Nephron (organoid): ENCODE measurements at regions not wholly inside any gene's neighbourhood (a gene's known extent, or its start where the extent isn't known, plus 50 kb on each side); places are given as distances from the start of the nearest gene placed in this dataset.

Source experiments
- H3K27ac Mint-ChIP-seq, 3 experiments: 2 replicates each; pipeline ENCODE4 v1.8.0; 2020; ENCODE audit warnings: mixed read lengths in 3 of 3, mild to moderate bottlenecking in 2 of 3, moderate library complexity in 1 of 3
- H3K27me3 Mint-ChIP-seq: 2 replicates; pipeline ENCODE4 v1.8.0; 2021; ENCODE audit warnings: low read depth, mild to moderate bottlenecking, moderate library complexity, mixed read lengths
- H3K36me3 Mint-ChIP-seq: 2 replicates; pipeline ENCODE4 v1.8.0; 2020; ENCODE audit warnings: low read depth, mixed read lengths
- H3K4me1 Mint-ChIP-seq: 2 replicates; pipeline ENCODE4 v1.8.0; 2020; ENCODE audit warnings: mixed read lengths
- H3K4me3 Mint-ChIP-seq, 3 experiments: 2 replicates each; pipeline ENCODE4 v1.8.0; 2020; ENCODE audit warnings: mild to moderate bottlenecking in 3 of 3, mixed read lengths in 3 of 3, moderate library complexity in 2 of 3
- H3K9me3 Mint-ChIP-seq: 2 replicates; pipeline ENCODE4 v1.8.0; 2020; ENCODE audit warnings: mixed read lengths
- CTCF ChIP-seq, 3 experiments: fragments of 200-600 bp; sonication (generic); IDR thresholded peaks; one replicate each; pipeline ENCODE4 v1.5.0; 2021; ENCODE audit warnings: antibody characterized with exemption in 3 of 3; ENCODE audit not compliant: unreplicated experiment in 3 of 3

DNA sequence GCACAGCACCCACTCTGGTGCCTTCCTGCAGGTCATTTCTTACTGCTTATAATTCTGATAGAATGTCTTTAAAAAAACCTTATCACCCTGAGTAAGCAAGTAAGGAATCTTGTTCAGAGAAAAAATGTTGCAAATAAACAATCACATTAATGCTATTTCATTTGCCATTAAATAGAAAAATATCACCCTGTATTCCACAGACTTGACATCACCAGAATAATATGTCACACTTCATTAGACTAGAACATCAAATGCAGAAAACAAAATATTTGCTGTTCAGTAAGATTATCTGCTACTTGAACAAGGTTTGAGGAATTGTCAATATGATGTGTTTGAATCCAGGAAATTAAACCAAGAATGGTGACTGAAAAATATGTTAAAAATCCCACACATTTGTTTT is 236.6 kb upstream of the MMADHC start:
- Mint-ChIP-seq H3K4me3 (no peak overlapping the region), H3K36me3 (no peaks in the 10 kb centered on the region)
- no peak for TF ChIP-seq CTCF (IDR thresholded peaks at IDR 0.05; ENCODE audit: unreplicated experiment in 3 of 3)

GRCh38 chr2:149819356-149819957 is 231.9 kb upstream of the MMADHC start:
- Mint-ChIP-seq H3K27ac (no peak overlapping the region), H3K27me3 (no peaks in the 10 kb centered on the region), H3K9me3 (peaks cover 3% of the 10 kb centered on the region), H3K4me1 (peaks cover 20% of the 10 kb centered on the region), H3K4me3 (no peak overlapping the region), H3K36me3 (no peaks in the 10 kb centered on the region)
- TF ChIP-seq CTCF (IDR thresholded peaks at IDR 0.05; ENCODE audit: unreplicated experiment in 3 of 3): no peak

More for the DNA sequence above, 236.6 kb upstream of the MMADHC start:
- Mint-ChIP-seq H3K4me1 (no peaks in the 10 kb centered on the region), H3K27ac (no peak overlapping the region), H3K27me3 (no peaks in the 10 kb centered on the region), H3K9me3 (peaks cover 3% of the 10 kb centered on the region)

DNA sequence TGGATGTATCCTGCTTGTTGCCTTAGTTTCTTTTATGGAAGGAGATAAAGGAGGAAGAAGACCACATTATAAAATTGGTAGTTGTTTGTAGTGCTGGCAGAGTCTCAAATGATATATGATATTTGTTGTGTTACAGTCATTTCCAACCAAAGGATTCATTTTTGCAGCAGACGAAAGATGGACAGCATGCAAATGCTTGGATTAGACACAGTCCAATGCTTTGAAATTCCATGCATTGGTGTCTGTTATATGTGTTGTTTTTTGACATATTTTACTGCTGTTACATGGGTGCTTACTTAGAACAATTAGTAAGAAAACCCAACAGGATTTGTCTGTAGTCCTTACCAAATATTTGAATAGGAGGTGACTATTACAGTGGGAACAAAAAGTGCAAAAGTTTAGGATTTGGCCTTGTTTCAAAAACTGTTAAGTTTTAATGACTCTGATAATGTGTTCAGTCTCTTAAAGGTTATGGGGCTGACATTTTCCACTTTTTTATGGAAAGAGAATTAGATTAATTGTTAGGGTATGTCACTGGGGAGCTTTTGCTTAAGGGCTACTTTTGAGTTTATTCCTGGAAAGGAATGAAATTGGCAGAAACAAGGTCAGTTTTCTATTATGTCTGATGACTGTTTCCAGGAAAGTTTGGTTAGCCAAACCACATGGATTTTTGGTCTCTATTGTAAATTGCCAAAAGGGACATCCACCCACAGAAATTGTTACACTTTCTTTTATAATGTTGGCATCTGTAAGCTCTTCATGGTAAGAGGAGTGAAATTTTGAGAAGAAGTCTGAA is 229.4 kb upstream of the MMADHC start:
- Mint-ChIP-seq H3K4me1 (peaks cover 20% of the 10 kb centered on the region), H3K27ac (peak overlapping the region; percentile 20 to 62 (median 56)), H3K4me3 (no peak overlapping the region), H3K27me3 (no peaks in the 10 kb centered on the region), H3K36me3 (no peaks in the 10 kb centered on the region), H3K9me3 (peaks cover 3% of the 10 kb centered on the region)
- TF ChIP-seq CTCF (IDR thresholded peaks at IDR 0.05; ENCODE audit: unreplicated experiment in 3 of 3): no peak

DNA sequence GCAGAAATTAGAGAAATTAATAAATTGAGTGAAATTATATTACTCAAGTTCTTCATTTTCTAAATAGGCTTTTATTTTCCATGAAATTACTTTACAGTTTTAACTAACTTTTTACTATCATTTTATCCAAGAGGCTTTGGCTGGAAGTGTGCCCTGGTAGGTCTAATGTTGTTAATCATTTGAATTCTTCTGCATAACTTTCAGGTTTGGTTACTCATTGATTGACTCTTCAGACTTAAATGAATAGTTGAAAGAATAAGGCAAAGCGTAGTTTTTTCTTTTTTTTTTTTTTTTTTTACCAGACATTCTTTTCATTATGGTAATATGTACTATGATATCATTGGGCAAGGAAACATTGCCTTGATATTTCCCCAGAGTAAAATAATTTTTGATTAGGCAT is 228.4 kb upstream of the MMADHC start:
- H3K27ac Mint-ChIP-seq: peak overlapping the region in 1 of 3 experiments; percentile 56
- no peak for TF ChIP-seq CTCF (IDR thresholded peaks at IDR 0.05; ENCODE audit: unreplicated experiment in 3 of 3)
- H3K4me3 Mint-ChIP-seq: no peak overlapping the region
- no peaks in the 10 kb centered on the region for H3K27me3 Mint-ChIP-seq
- peaks cover 3% of the 10 kb centered on the region for H3K9me3 Mint-ChIP-seq
- no peaks in the 10 kb centered on the region for H3K36me3 Mint-ChIP-seq
- H3K4me1 Mint-ChIP-seq: peaks cover 20% of the 10 kb centered on the region

DNA sequence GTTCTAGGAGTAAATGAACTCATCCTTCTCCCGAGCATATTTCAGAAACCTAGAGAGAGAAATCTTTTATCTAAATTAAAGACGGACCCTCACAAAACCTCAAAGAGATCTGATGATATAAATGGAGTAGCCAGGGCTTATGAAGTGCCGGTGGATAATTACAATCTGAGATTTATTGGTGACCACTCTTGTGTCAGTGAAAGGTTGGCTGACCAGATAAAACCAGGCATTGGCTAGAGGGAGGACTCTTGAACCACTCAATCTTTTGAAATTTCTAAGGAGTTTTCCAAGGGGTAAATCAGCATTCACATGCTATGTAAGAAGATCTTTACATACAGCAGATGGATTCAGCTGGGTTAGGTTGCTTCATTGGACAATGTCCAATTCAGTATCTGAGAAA is 227.3 kb upstream of the MMADHC start:
- H3K4me1 Mint-ChIP-seq: peaks cover 20% of the 10 kb centered on the region
- TF ChIP-seq CTCF (IDR thresholded peaks at IDR 0.05; ENCODE audit: unreplicated experiment in 3 of 3): no peak
- no peak overlapping the region for H3K4me3 Mint-ChIP-seq
- H3K36me3 Mint-ChIP-seq: no peaks in the 10 kb centered on the region
- H3K9me3 Mint-ChIP-seq: peaks cover 3% of the 10 kb centered on the region
- peak overlapping the region; percentile 5 to 56 (median 22) for H3K27ac Mint-ChIP-seq
- H3K27me3 Mint-ChIP-seq: no peaks in the 10 kb centered on the region
